ENCODE measurements at regions not wholly inside any gene's neighbourhood (a gene's known extent, or its start where the extent isn't known, plus 50 kb on each side); places are given as distances from the start of the nearest gene placed in this dataset.
"Not testable (repeated sequence)": the region's sequence is repeated elsewhere in the genome, so short reads cannot be mapped to it uniquely, and the experiment has no call there.

DNA sequence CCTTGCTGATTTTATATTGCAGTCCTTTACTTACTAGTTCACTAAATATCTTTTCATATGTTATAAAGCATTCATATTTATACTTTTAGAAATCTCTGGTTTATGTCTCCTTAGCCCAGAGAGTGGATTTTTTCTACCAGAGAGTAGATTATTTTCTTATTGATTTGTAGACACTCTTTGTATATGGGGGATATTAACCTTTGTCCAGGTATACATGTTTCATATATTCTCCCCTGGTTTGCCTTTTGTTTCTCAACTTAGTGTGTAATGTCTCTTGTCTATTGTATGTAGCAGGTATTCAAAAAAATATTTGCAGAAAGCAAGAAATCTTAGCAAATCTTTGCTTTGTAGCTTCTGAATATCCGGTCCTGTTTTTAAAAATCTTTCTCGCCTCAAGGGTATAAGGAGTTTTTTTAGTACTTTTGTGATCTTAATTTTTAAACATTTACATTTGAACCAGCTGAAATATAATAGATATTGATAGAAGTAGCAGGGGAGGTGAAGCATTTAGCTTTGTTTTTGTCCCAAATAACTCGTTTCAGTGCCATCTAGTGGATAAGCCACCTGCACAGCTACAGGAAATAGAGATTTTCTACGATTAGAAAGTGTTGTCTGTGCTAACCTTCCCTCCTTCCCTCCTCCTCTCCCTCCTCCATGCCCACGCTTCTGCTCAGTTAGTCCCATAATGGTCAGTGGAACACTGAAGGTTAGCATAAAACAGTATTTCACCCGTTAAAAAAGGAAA is 97.0 kb downstream of the PHETA1 start:
- no peak for DNase-seq

DNA sequence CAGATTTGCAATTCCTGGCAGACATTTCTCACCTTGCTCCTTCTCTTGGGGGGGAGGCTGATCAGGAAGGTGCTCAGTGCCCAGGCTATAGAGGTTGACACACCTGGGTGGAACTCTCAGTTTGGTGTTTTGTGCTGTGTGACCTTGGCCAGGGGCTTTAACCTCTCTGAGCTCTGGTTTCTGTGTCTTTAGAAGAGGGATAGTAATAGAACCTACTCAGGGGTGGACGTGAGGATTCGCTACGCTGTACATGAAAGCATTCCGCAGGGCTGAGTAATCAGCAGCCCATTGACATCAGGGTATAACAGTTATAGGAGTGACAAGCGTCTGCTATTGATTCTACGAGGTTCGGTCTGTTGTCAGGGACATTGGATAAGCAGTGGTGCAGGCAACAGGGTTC is 98.1 kb downstream of the PHETA1 start:
- DNase-seq: no peak

DNA sequence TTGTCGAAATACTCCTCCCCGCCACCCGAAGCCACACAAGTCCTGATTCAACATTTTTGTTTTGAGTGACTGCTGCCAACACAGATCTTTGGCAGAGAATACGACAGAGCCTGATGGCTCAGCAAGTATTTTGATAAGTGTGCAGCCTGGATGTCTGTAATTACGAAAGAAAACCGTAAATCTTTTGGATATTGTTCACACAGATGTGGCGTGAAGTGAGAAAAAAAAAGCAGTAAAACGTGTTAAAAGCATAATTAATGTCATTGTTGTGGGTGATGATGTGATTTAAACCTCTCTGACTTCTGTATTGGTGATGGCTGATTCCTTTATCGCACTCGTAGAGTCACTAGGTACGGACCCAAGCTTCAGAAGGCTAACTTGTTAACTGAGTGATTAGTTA is 98.7 kb downstream of the PHETA1 start:
- DNase-seq: no peak

GRCh38 chr12:111269718-111270117 is 99.2 kb downstream of the PHETA1 start:
- no peak for DNase-seq

- DNase-seq: no peak
Observed at GRCh38 chr12:111268738-111269572, 99.9 kb downstream of the PHETA1 start.

GRCh38 chr12:111267144-111267543 is 101.8 kb downstream of the PHETA1 start:
- no peak for DNase-seq

DNA sequence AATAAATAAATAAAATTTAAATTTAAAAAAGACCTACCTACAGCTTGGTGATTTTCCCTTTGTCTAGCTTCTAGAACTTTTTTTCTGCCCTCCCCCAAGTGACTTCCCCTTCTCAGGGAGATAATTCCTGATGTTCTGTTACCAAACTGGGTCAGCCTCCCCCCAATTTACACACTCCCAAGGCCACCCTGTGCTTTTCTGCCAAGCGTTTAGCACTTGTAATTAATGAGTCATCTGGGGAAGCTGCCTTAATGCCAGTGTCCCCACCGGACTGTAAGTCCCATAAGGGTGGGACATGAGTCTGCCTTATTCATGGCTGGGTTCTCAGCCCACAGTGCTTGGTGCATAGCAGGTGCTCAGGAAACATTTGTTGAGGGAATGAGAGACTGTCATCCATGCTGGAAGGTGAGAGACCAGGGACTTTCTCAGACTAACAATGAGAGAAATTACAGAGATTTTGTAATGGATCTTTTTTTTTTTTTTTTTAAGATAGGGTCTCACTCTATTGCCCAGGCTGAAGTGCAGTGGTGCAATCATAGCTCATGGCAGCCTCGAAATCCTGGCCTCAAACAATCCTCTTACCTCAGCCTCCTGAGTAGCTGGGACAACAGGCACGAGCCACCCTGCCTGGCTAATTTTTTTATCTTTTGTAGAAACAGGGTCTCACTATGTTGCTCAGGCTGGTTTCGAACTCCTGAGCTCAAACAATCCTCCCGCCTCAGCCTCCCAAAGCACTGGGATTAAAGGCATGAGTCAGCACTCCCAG is 106.8 kb downstream of the PHETA1 start:
- DNase-seq: no peak

DNA sequence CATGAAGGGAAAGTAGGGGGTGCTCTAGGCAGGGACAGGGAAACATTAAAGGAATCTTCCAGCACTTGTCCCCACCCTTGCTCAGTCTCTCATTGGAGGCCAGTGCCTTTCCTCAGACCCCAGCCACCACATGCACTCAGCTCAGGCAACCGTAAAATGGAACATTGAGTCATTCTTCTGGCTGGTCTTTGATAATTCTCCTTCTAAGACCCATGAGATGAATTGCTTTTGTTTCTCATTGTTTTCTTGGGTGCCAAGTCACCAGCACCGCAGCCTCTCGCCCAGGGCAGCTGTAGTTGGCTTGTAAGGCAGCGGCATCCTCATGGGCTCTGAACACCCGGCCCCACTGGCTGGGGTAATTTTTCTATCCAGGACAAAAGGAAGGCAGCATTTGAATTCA is 108.2 kb downstream of the PHETA1 start:
- no peak for DNase-seq

DNA sequence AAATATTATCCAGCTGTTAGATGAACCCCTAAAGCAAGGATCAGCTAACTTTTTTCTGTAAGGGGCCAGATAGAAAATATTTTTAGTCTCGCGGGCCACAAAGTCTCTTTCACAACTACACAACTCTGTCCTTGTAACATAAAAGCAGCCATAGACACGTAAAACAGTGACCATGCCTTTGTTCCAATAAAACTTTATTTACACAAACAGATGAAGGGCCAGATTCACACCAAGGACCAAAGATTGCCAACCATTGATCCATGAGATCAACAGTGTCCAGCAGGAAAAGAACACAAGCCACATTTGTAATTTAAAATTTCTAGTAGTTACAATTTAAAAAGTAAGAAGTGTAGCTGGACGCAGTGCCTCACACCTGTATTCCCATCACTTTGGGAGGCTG is 109.7 kb downstream of the PHETA1 start:
- no peak for DNase-seq

DNA sequence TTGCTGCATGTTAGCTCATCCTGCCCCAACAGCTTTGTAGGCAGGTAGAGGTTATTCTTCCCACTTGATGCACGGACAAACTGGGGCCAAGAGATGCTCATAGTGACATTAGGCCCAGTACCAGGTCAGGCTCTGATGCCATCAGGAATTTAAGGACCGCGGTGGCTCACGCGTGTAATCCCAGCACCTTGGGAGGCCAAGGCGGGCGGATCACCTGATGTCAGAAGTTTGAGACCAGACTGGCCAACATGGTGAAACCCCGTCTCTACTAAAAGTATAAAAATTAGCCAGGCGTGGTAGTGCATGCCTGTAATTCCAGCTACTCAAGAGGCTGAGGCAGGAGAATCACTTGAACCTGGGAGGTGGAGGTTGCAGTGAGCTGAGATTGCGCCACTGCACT is 110.8 kb downstream of the PHETA1 start:
- not testable (repeated sequence) for DNase-seq

DNA sequence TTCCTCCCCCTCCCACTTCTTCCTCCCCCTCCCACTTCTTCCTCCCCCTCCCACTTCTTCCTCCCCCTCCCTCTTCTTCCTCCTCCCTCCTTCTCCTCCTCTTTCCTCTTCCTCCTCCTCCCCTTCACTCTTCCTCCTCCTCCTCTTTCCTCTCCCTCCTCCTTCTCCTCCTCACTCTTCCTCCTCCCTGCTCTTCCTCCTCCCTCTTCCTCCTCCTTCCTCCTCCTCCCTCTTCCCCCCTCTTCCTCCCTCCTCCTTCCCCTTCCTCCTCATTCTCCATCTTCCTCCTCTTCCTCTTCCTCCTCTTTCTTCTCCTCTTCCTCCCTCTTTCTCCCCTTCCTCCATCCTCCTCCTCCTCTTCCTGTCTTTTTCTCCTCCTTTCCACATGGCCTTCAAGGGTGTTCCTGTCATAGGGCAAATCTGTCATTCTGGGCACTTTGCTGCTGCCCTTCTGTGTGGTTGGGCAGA is 111.4 kb downstream of the PHETA1 start:
- no peak for DNase-seq

DNA sequence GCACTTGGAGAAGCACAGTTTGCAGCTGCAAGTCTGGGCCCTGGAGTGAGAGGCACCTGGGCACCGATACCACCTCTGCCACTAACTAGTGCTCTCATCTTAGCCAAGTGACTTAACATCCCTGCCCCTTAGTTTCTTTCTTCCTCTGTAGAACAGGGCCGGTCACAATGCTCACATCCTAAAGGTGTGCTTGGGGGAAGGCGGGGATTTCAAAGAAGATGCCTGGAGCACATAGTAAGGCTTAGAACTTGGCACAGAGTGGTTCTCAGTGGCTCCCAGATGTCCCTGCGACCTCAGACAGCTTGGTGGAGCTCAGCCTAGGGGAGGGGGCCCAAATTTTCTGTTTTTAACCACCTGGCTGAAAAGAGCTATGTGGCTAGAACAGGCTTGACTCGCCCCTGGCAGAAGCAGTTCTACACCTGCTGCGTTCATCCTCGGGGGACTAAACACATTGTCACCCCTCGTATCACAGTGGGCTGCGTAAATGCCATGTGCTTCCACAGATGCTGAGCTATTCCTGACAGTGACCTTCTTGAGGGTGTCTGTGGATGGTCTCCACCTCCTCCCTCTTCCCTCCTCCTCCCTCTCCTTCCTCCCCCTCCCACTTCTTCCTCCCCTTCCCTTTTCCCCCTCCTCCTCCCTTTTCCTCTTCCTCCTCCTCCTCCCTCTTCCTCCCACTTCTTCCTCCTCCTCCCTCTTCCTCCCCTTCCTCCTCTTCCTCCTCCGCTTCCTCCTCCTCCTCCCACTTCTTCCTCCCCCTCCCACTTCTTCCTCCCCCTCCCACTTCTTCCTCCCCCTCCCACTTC is 112.1 kb downstream of the PHETA1 start:
- no peak for DNase-seq

DNA sequence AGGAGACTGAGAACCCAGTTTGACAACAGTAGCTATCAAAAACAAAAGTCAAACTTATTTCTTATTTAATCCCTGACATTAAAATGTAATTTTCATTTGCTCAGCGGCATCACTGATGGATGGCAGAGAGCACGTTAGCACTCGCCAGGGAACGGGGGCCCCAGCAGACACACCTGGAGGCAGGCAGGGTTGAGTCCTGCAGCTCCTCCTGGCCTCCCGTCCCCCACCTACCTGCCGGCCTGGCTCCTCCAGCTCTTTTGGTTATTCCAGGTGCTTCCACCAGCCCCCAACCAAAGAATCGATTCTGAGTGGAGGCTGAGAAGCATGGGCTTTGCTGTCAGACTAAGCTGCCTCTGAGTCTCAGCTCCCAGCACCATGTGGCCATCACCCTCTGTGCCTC is 113.6 kb downstream of the PHETA1 start:
- no peak for DNase-seq

GRCh38 chr12:111254106-111254505 is 114.8 kb downstream of the PHETA1 start:
- no peak for DNase-seq

DNA sequence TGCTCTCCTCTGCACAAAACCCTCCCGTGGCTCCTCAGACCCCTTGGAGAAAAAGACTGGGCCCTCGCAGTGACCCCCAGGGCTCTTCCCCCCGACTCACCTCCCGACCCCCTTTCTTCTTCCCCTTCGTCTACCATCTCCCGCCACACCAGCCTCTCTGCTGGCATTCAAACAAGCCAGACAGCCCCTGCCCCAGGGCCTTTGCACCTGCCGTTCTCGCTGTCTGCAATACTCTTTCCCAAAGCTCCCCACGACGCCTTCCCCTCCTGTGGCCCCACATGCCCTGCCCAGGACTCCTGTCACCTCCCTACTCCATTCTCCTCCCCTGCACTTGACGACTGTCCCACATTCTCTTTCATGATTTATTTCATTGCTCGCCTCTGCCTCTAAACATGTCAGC is 115.7 kb downstream of the PHETA1 start:
- DNase-seq: no peak

- DNase-seq: no peak
Observed at GRCh38 chr12:111251787-111252186, 117.1 kb downstream of the PHETA1 start.

- no peak for DNase-seq
Observed at GRCh38 chr12:111251058-111251730, 117.7 kb downstream of the PHETA1 start.

DNA sequence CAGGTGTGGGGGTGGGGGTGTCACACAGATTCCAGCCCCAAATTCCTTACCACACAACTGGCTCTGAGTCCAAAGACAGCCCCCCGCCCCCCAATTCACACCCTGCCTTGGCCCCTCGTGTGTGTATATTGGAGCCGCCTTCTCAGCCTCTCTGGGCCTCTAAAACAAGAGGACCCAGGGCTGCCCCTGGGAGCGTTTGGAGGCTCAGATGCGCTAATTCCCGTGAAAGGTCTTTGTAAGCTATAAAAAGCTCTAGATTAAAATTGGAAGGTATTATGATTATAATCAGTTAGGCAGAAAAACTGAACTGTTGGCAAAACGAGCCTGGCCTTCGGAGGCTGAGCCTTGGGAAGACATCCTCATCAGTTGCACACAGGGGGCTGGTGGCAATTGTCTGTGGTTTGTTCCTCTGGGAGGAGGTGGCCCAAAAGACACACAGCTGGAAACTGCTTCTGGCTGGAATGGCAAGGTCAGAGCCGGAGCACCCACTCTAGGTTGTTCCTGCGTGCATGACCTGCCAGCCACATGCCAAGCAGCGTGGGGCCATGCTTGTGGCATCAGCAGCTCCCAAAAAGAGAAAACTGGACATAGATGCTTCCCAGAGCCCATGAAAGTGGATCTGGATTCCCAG is 118.5 kb downstream of the PHETA1 start:
- no peak for DNase-seq

DNA sequence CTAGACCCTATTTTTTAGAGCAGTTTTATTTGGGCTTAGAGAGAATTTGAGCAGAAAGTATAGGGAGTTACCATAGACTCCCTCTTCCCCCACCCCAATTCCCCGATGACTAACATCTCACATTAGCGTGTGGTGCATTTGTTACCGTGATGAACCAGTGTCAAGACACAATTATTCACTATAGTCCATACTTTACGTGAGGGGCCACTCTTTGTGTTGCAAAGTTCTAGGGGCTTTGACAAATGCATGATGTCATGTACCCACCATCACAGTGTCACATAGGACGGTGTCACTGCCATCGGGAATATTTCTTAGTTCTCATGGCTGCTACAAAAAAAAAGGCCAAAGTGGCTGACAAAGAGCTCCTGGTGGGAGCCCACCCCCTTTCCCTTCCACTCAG is 119.1 kb downstream of the PHETA1 start:
- no peak for DNase-seq

GRCh38 chr12:111249018-111249370 is 119.9 kb downstream of the PHETA1 start:
- no peak for DNase-seq

GRCh38 chr12:111248236-111249017 is 120.5 kb downstream of the PHETA1 start:
- DNase-seq: no peak

All from NCI-H1930 (cell line).